ENCODE measurements at regions not wholly inside any gene's neighbourhood (a gene's known extent, or its start where the extent isn't known, plus 50 kb on each side); places are given as distances from the start of the nearest gene placed in this dataset.
A peak's percentile ranks its signal among the peaks of the same experiment; 100 is the strongest.

DNA sequence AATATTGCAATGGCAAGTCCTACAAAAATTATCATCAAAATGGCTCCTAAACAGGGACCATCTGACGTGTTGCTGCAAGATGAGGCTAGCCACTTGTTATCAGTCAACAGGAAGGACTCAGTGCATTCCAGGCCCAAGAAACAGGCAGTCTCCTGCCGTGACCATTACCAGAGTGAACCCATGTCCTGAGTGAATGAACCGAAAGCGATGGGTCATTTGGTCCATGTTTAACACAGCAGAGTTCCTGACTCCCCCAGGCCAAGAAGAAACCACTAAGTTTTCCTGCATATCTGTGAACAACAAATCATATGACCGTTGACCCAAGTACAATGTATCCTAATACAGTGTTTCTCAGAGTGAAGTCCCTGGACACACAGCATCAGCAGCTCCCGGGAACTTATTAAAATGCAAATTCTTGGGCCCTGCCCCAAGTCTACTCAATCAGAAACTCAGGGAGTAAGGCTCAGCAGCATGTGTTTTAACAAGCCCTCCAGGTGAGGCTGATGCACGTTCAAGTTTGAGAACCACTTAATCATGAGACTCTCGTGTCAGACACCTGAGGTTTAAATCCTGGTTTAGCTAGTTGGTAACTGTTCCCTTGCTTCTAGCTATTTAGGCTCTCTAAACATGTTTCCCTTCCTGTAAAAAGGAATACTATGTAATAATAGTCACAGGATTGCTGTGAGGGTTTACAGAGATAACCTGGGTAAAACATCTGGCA, 429.4 kb upstream of the MAF start:
- Histone ChIP-seq H3K4me2 (ENCODE audit: low read length) (no peak overlapping the region), H3K4me3 (ENCODE audit: low read length) (no peak overlapping the region)

GRCh38 chr16:80029381-80029630, 428.8 kb upstream of the MAF start:
- no peak overlapping the region for H3K4me3 ChIP-seq (ENCODE audit: low read length)
- H3K36me3 ChIP-seq (ENCODE audit: insufficient read depth, low read length), result no peaks in the 10 kb centered on the region
- H3K9ac ChIP-seq (ENCODE audit: low read depth, low read length), result no peak overlapping the region
- peaks cover 16% of the 10 kb centered on the region for H3K4me1 ChIP-seq (ENCODE audit: control insufficient read depth, insufficient read depth, low read length)
- no peaks in the 10 kb centered on the region for H3K27me3 ChIP-seq (ENCODE audit: control insufficient read depth, insufficient read depth, low read length)
- no peak overlapping the region for H3K4me2 ChIP-seq (ENCODE audit: low read length)
- H3K9me3 ChIP-seq (replicated peaks; ENCODE audit: low read length), result no peaks in the 10 kb centered on the region

More for the DNA sequence above, 429.4 kb upstream of the MAF start:
- H3K9ac ChIP-seq (ENCODE audit: low read depth, low read length), result no peak overlapping the region
- H3K36me3 ChIP-seq (ENCODE audit: insufficient read depth, low read length), result no peaks in the 10 kb centered on the region
- H3K27me3 ChIP-seq (ENCODE audit: control insufficient read depth, insufficient read depth, low read length), result no peaks in the 10 kb centered on the region
- H3K9me3 ChIP-seq (replicated peaks; ENCODE audit: low read length), result no peaks in the 10 kb centered on the region
- peaks cover 13% of the 10 kb centered on the region for H3K4me1 ChIP-seq (ENCODE audit: control insufficient read depth, insufficient read depth, low read length)

DNA sequence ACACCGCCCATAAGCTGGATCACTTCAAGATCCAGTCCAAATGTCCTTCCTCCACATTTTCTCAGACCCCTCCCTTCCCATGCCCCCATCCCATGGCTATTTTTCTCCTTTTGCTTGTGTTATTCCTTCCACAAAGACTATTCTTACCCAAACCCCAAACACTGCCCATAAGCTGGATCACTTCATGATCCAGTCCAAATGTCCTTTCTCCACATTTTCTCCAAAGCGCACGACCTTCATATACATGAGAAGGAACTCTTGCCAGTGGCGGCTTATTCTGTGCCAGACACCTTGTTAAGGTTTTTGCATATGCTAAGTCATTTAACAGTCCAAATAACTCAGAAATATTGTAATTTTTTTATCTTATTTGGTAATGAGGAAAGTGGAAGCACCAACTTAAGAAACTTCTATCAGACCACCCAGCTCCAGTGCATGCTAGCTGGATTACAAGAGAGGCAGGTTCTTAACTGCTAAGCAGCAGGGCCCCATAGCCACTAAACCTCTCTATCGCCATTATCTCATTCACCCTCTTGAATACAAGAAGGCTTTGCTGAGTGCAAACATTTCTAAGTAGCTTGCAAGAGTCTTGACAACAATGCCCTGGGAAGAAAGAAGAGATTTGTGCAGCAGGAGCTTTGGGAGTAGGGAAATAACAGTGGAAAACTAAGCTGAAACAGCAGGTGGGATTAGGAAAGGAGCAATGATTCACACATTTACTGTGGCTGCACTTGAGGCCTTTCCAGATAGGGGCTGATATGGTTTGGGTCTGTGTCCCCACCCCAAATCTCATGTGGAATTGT, 428.2 kb upstream of the MAF start:
- Histone ChIP-seq H3K4me1 (ENCODE audit: control insufficient read depth, insufficient read depth, low read length) (peaks cover 21% of the 10 kb centered on the region), H3K36me3 (ENCODE audit: insufficient read depth, low read length) (no peaks in the 10 kb centered on the region), H3K27me3 (ENCODE audit: control insufficient read depth, insufficient read depth, low read length) (no peaks in the 10 kb centered on the region), H3K4me2 (ENCODE audit: low read length) (no peak overlapping the region), H3K9me3 (replicated peaks; ENCODE audit: low read length) (no peaks in the 10 kb centered on the region), H3K4me3 (ENCODE audit: low read length) (no peak overlapping the region), H3K9ac (ENCODE audit: low read depth, low read length) (no peak overlapping the region)

GRCh38 chr16:80027007-80027965, 426.7 kb upstream of the MAF start:
- Histone ChIP-seq H3K36me3 (ENCODE audit: insufficient read depth, low read length) (no peaks in the 10 kb centered on the region), H3K27me3 (ENCODE audit: control insufficient read depth, insufficient read depth, low read length) (no peaks in the 10 kb centered on the region), H3K9ac (ENCODE audit: low read depth, low read length) (peak overlapping the region; percentile 56), H3K9me3 (replicated peaks; ENCODE audit: low read length) (no peaks in the 10 kb centered on the region), H3K4me1 (ENCODE audit: control insufficient read depth, insufficient read depth, low read length) (peaks cover 30% of the 10 kb centered on the region), H3K4me2 (ENCODE audit: low read length) (peak overlapping the region; percentile 70), H3K4me3 (ENCODE audit: low read length) (peak overlapping the region; percentile 42)

GRCh38 chr16:80025236-80025635, 424.7 kb upstream of the MAF start:
- H3K9me3 ChIP-seq (replicated peaks; ENCODE audit: low read length), result no peaks in the 10 kb centered on the region
- H3K36me3 ChIP-seq (ENCODE audit: insufficient read depth, low read length), result no peaks in the 10 kb centered on the region
- H3K27me3 ChIP-seq (ENCODE audit: control insufficient read depth, insufficient read depth, low read length), result no peaks in the 10 kb centered on the region
- no peak overlapping the region for H3K9ac ChIP-seq (ENCODE audit: low read depth, low read length)
- H3K4me1 ChIP-seq (ENCODE audit: control insufficient read depth, insufficient read depth, low read length), result peaks cover 30% of the 10 kb centered on the region
- H3K4me3 ChIP-seq (ENCODE audit: low read length), result no peak overlapping the region
- no peak overlapping the region for H3K4me2 ChIP-seq (ENCODE audit: low read length)

DNA sequence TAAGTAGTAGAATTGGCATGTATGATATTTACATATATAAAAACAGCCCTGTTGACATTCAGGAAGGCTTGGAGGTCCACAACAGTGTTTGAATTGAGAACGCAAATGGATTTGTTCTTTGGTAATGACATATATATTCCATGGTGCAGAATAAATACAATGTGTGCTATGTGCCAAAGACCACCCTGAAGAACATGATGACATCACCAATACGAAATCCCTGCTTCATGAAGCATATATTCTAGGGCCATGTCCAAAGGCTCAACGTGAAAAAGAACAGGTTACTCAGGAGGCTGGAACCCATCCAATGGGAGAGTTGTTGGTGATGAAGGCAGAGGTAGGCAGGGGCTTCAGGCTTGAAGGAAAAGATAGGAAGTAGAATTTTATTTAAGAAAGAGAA, 423.9 kb upstream of the MAF start:
- no peak overlapping the region for H3K4me3 ChIP-seq (ENCODE audit: low read length)
- H3K4me1 ChIP-seq (ENCODE audit: control insufficient read depth, insufficient read depth, low read length), result peaks cover 30% of the 10 kb centered on the region
- H3K27me3 ChIP-seq (ENCODE audit: control insufficient read depth, insufficient read depth, low read length), result no peaks in the 10 kb centered on the region
- H3K9me3 ChIP-seq (replicated peaks; ENCODE audit: low read length), result no peaks in the 10 kb centered on the region
- H3K4me2 ChIP-seq (ENCODE audit: low read length), result no peak overlapping the region
- H3K36me3 ChIP-seq (ENCODE audit: insufficient read depth, low read length), result no peaks in the 10 kb centered on the region
- H3K9ac ChIP-seq (ENCODE audit: low read depth, low read length), result no peak overlapping the region

DNA sequence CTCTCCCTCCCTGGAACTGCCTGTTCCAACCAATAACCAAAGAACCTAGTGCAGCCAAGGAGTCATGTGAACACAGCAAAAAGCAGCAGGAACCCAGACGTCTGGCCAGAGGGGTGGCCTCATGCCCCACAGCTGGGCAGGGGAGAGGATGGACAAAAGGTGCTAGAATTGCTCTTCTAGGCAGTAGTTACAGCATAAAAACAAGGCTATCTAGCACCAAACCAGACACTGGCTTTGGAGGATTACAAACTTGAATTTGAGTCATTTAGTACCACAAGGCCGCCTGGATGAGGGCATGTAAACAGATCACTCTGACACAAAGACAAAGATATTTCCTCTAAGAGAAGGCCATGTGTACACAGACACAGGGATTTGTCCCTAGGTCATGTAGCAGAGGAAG, 423.3 kb upstream of the MAF start:
- Histone ChIP-seq H3K4me3 (ENCODE audit: low read length) (no peak overlapping the region), H3K4me1 (ENCODE audit: control insufficient read depth, insufficient read depth, low read length) (peaks cover 30% of the 10 kb centered on the region), H3K36me3 (ENCODE audit: insufficient read depth, low read length) (no peaks in the 10 kb centered on the region), H3K27me3 (ENCODE audit: control insufficient read depth, insufficient read depth, low read length) (no peaks in the 10 kb centered on the region), H3K4me2 (ENCODE audit: low read length) (no peak overlapping the region), H3K9me3 (replicated peaks; ENCODE audit: low read length) (no peaks in the 10 kb centered on the region), H3K9ac (ENCODE audit: low read depth, low read length) (no peak overlapping the region)

- Histone ChIP-seq H3K9ac (ENCODE audit: low read depth, low read length) (no peak overlapping the region), H3K9me3 (replicated peaks; ENCODE audit: low read length) (no peaks in the 10 kb centered on the region), H3K4me1 (ENCODE audit: control insufficient read depth, insufficient read depth, low read length) (peaks cover 15% of the 10 kb centered on the region), H3K36me3 (ENCODE audit: insufficient read depth, low read length) (no peaks in the 10 kb centered on the region), H3K4me3 (ENCODE audit: low read length) (no peak overlapping the region), H3K4me2 (ENCODE audit: low read length) (no peak overlapping the region), H3K27me3 (ENCODE audit: control insufficient read depth, insufficient read depth, low read length) (no peaks in the 10 kb centered on the region)
These were observed 418.9 kb upstream of the MAF start for GRCh38 chr16:80019395-80019794.

DNA sequence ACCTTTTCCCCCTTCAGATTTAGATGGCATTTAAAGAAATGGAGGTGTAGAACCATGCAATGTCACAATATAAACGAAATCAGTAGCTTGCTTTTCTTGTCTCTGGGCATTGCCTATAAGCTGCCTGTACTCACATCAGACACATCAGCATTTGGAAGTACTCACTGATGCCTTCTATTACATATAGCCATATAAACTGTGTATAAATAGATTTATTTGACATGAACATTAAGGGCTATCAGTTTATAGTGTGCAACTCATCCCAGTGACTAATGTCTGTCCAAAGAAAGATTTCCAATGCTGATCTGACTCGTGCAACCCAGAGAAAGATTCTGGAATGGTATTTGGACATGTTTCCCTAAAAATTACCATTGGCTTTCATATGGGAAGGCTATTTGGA, 417.9 kb upstream of the MAF start:
- H3K27me3 ChIP-seq (ENCODE audit: control insufficient read depth, insufficient read depth, low read length), result no peaks in the 10 kb centered on the region
- H3K4me2 ChIP-seq (ENCODE audit: low read length), result no peak overlapping the region
- no peak overlapping the region for H3K9ac ChIP-seq (ENCODE audit: low read depth, low read length)
- H3K36me3 ChIP-seq (ENCODE audit: insufficient read depth, low read length), result no peaks in the 10 kb centered on the region
- no peak overlapping the region for H3K4me3 ChIP-seq (ENCODE audit: low read length)
- peaks cover 5% of the 10 kb centered on the region for H3K4me1 ChIP-seq (ENCODE audit: control insufficient read depth, insufficient read depth, low read length)
- H3K9me3 ChIP-seq (replicated peaks; ENCODE audit: low read length), result no peaks in the 10 kb centered on the region

DNA sequence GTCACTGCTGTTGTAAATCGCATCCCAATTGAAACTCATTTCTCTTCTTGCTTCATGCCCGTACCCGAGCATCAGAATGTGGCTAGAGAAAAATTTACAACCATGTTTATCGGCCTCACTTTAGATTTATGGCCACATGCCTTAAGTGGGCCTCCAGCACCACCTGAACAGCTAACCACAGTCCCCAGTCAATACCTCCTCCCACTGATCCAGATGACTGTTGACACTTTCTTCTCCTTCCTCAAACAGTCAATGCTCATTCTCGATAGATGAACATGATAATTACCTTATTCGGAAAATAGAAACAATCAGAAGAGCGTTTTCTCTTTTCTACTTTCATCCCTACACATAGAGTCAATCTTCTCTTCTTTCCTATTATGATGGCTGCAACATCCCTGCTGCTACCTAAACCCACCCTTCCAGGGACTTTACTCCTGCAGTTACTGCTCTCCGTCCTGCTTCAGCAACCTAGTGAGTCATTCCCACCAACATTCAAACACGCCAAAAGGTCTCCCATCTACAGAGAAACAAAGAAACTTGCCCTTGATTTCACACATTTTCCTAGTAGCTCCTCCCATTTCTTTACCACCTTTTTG, 416.3 kb upstream of the MAF start:
- H3K4me2 ChIP-seq (ENCODE audit: low read length), result no peak overlapping the region
- H3K36me3 ChIP-seq (ENCODE audit: insufficient read depth, low read length), result no peaks in the 10 kb centered on the region
- H3K4me1 ChIP-seq (ENCODE audit: control insufficient read depth, insufficient read depth, low read length), result no peaks in the 10 kb centered on the region
- no peak overlapping the region for H3K9ac ChIP-seq (ENCODE audit: low read depth, low read length)
- no peaks in the 10 kb centered on the region for H3K9me3 ChIP-seq (replicated peaks; ENCODE audit: low read length)
- no peaks in the 10 kb centered on the region for H3K27me3 ChIP-seq (ENCODE audit: control insufficient read depth, insufficient read depth, low read length)
- H3K4me3 ChIP-seq (ENCODE audit: low read length), result no peak overlapping the region

DNA sequence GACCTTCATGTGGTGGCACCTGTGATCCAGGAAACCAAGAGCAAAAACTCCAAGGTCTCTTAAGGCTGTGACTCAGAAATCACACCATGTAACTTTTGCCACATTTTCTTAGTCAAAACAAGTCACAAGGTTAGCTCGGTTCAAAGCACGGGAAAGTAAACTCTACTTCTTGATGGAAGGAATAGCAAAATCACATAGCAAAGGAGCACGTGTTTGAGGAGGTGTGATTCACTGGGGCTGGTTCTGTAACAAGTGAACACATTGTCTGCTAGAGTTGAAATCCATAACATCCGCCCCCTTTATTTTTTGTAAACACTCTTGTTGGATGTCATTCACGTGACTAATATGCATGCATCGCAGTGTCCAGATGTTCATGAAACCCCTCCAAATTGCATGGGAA, 415.0 kb upstream of the MAF start:
- no peak overlapping the region for H3K4me2 ChIP-seq (ENCODE audit: low read length)
- H3K9me3 ChIP-seq (replicated peaks; ENCODE audit: low read length), result no peaks in the 10 kb centered on the region
- no peaks in the 10 kb centered on the region for H3K27me3 ChIP-seq (ENCODE audit: control insufficient read depth, insufficient read depth, low read length)
- H3K4me3 ChIP-seq (ENCODE audit: low read length), result no peak overlapping the region
- no peaks in the 10 kb centered on the region for H3K36me3 ChIP-seq (ENCODE audit: insufficient read depth, low read length)
- no peaks in the 10 kb centered on the region for H3K4me1 ChIP-seq (ENCODE audit: control insufficient read depth, insufficient read depth, low read length)
- no peak overlapping the region for H3K9ac ChIP-seq (ENCODE audit: low read depth, low read length)
